Stomach (tissue), 8 donors: ENCODE measurements at regions not wholly inside any gene's neighbourhood (a gene's known extent, or its start where the extent isn't known, plus 50 kb on each side); places are given as distances from the start of the nearest gene placed in this dataset.

Experiments used
- DNase-seq, 2 donors: peaks; one replicate each; pipeline versions ENCODE4 v3.0.0 to v3.0.0-alpha.2; 2013 to 2019
- H3K27ac ChIP-seq, 5 donors: fragments of 200-600 bp in 4 of 5; sonication (generic) in 4 of 5; one replicate each; pipeline ENCODE4 v1.5.1; 2013 to 2019; ENCODE audit warnings: mild to moderate bottlenecking in 1 of 5, moderate library complexity in 1 of 5
- H3K27me3 ChIP-seq, 3 donors: fragments of 200-600 bp; sonication (generic); one replicate each; pipeline ENCODE4 v1.5.1; 2017 to 2019; ENCODE audit warnings: mixed run types in 1 of 3
- H3K36me3 ChIP-seq, 4 donors: fragments of 200-600 bp; sonication (generic); 1 replicate in 3 of 4; 2 replicates in 1 of 4; pipeline ENCODE4 v1.5.1; 2016 to 2019
- H3K4me1 ChIP-seq, 4 donors: fragments of 200-600 bp; sonication (generic); one replicate each; pipeline ENCODE4 v1.5.1; 2016 to 2019
- H3K4me3 ChIP-seq, 4 donors: fragments of 200-600 bp; sonication (generic) in 3 of 4; one replicate each; pipeline ENCODE4 v1.5.1; 2016 to 2019; ENCODE audit warnings: mild to moderate bottlenecking in 1 of 4
- H3K9me3 ChIP-seq, 4 donors: fragments of 200-600 bp; sonication (generic); one replicate each; pipeline ENCODE4 v1.5.1; 2016 to 2019
- EP300 ChIP-seq: sonication (generic); formaldehyde crosslinking; IDR thresholded peaks from one replicate; pipeline ENCODE4 v1.6.1; 2017; ENCODE audit warnings: antibody characterized with exemption
- POLR2A ChIP-seq, 4 donors: fragments of 450-650 bp; IDR thresholded peaks; one replicate each; pipeline ENCODE4 v1.6.1; 2016; ENCODE audit warnings: antibody characterized with exemption in 4 of 4, control low read depth in 2 of 4, mild to moderate bottlenecking in 1 of 4, moderate library complexity in 1 of 4
- POLR2AphosphoS5 ChIP-seq, 3 donors: sonication (generic); formaldehyde crosslinking; IDR thresholded peaks; one replicate each; pipeline ENCODE4 v1.6.1; 2016; ENCODE audit warnings: antibody characterized with exemption in 3 of 3
- WGBS, 5 donors: extraction: QIAGEN DNeasy Blood & Tissue Kit in 3 of 5; methylation state at CpG; one replicate each; pipeline versions ENCODE4 v1.1.5 to v1.1.7; 2013 to 2018; 5-methylcytosine and 5-hydroxymethylcytosine counted together
- intact Hi-C: fragments of 100-400 bp; cut with DNase I; formaldehyde crosslinking; loops from one replicate; pipeline ENCODE4 v1.15.1; 2023; ENCODE audit warnings: low total_unique reads
- TF ChIP-seq, protein P1 (sequence below), 7 experiments: fragments of 450-650 bp in 4 of 7; fragments of 200-600 bp in 3 of 7; sonication (generic) in 3 of 7; IDR thresholded peaks; one replicate each; pipeline ENCODE4 v1.5.1; 2016 to 2019; ENCODE audit warnings: antibody characterized with exemption in 7 of 7, control low read depth in 2 of 7, mild to moderate bottlenecking in 1 of 7
- donor health status: healthy with polysubstance abuse.
- donor health status: Bipolar disorder and iron deficiency.
- donor health status: healthy.

GRCh38 chr1:98299861-98300260 is 361.7 kb upstream of the SNX7 start:
- Histone ChIP-seq H3K4me3 (no peak overlapping the region), H3K9me3 (no peaks in the 10 kb centered on the region), H3K27me3 (no peaks in the 10 kb centered on the region), H3K36me3 (no peaks in the 10 kb centered on the region), H3K4me1 (no peaks in the 10 kb centered on the region), H3K27ac (no peak overlapping the region)
- DNase-seq = no peak
- intact Hi-C loops = no loop called here
- TF ChIP-seq POLR2AphosphoS5 (IDR thresholded peaks at IDR 0.05) (no peak), POLR2A (IDR thresholded peaks at IDR 0.05) (no peak), EP300 (no peak)
- TF ChIP-seq, protein P1, sequence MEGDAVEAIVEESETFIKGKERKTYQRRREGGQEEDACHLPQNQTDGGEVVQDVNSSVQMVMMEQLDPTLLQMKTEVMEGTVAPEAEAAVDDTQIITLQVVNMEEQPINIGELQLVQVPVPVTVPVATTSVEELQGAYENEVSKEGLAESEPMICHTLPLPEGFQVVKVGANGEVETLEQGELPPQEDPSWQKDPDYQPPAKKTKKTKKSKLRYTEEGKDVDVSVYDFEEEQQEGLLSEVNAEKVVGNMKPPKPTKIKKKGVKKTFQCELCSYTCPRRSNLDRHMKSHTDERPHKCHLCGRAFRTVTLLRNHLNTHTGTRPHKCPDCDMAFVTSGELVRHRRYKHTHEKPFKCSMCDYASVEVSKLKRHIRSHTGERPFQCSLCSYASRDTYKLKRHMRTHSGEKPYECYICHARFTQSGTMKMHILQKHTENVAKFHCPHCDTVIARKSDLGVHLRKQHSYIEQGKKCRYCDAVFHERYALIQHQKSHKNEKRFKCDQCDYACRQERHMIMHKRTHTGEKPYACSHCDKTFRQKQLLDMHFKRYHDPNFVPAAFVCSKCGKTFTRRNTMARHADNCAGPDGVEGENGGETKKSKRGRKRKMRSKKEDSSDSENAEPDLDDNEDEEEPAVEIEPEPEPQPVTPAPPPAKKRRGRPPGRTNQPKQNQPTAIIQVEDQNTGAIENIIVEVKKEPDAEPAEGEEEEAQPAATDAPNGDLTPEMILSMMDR (IDR thresholded peaks at IDR 0.05) = no peak
- 72 to 85% (median 77%) methylated on average over 3 of the region's 3 CpGs for WGBS, 5 donors

DNA sequence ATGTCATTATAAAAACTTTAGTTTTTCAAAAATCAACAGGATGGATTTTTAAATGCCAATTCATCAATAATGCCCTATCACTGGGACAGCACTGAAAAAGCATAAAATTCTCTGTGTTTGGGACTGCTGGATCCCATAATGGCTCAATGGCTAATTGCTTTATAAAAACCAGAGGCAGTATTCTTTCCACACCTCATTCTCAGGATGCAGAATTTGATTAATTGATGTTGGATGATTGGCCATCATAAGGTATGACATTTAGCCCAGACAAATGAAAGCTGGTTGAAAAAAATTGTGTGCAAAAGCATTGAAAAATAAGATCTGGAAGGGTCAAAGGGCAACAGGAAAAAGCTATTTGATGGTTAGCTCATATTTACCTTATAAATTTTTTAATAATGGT is 362.2 kb upstream of the SNX7 start:
- no peaks in the 10 kb centered on the region for H3K4me1 ChIP-seq
- no peaks in the 10 kb centered on the region for H3K36me3 ChIP-seq
- H3K4me3 ChIP-seq = no peak overlapping the region
- intact Hi-C loops = no loop called here
- TF ChIP-seq EP300 = no peak
- TF ChIP-seq, protein P1 (IDR thresholded peaks at IDR 0.05) = no peak
- TF ChIP-seq POLR2AphosphoS5 (IDR thresholded peaks at IDR 0.05) = no peak
- no peak for TF ChIP-seq POLR2A (IDR thresholded peaks at IDR 0.05)
- DNase-seq = no peak
- no peaks in the 10 kb centered on the region for H3K9me3 ChIP-seq
- no peaks in the 10 kb centered on the region for H3K27me3 ChIP-seq
- H3K27ac ChIP-seq = no peak overlapping the region

GRCh38 chr1:98298319-98298718 is 363.2 kb upstream of the SNX7 start:
- intact Hi-C loops = no loop called here
- no peak for DNase-seq
- Histone ChIP-seq H3K27ac (no peak overlapping the region), H3K9me3 (no peaks in the 10 kb centered on the region), H3K36me3 (no peaks in the 10 kb centered on the region), H3K4me3 (no peak overlapping the region), H3K4me1 (no peaks in the 10 kb centered on the region), H3K27me3 (no peaks in the 10 kb centered on the region)
- WGBS, 5 donors = 86 to 93% (median 89%) methylated on average over 2 of the region's 2 CpGs
- TF ChIP-seq POLR2AphosphoS5 (IDR thresholded peaks at IDR 0.05) (no peak), POLR2A (IDR thresholded peaks at IDR 0.05) (no peak), EP300 (no peak)
- TF ChIP-seq, protein P1 (IDR thresholded peaks at IDR 0.05) = no peak

GRCh38 chr1:98296681-98297080 is 364.8 kb upstream of the SNX7 start:
- H3K4me3 ChIP-seq = no peak overlapping the region

More at GRCh38 chr1:98296681-98297080, 364.8 kb upstream of the SNX7 start:
- H3K36me3 ChIP-seq = no peaks in the 10 kb centered on the region
- DNase-seq = no peak
- TF ChIP-seq EP300 (no peak), POLR2AphosphoS5 (IDR thresholded peaks at IDR 0.05) (no peak), POLR2A (IDR thresholded peaks at IDR 0.05) (no peak)
- TF ChIP-seq, protein P1 (IDR thresholded peaks at IDR 0.05) = no peak
- H3K4me1 ChIP-seq = no peaks in the 10 kb centered on the region
- H3K27me3 ChIP-seq = no peaks in the 10 kb centered on the region
- intact Hi-C loops = no loop called here
- WGBS, 5 donors = 82 to 95% (median 88%) methylated on average over 1 of the region's 1 CpG
- H3K27ac ChIP-seq = no peak overlapping the region
- no peaks in the 10 kb centered on the region for H3K9me3 ChIP-seq
